ENCODE measurements at regions not wholly inside any gene's neighbourhood (a gene's known extent, or its start where the extent isn't known, plus 50 kb on each side); places are given as distances from the start of the nearest gene placed in this dataset.

DNA sequence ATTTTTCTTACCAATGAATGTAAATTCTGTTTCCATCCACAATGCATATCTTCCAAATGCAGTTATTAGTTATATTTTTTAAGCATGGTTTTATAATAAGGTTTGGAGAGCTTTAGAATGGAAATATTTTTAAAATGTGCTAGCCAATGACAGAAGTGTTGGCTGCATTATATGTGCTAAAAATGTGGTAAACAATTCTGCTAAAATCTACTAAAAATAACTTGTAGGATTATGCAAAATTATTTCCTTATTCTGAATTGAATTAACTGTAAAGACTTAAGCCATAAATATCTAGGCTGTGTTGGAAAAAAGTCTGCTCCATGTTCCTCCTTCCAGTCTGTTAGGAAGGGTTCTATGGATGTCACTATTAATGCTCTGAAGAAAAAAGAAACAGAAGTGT is 503.3 kb downstream of the PRR16 start:
- POLR2A ChIA-PET: no interaction called here
- CTCF ChIA-PET: no interaction called here
- TF ChIP-seq, protein P1, sequence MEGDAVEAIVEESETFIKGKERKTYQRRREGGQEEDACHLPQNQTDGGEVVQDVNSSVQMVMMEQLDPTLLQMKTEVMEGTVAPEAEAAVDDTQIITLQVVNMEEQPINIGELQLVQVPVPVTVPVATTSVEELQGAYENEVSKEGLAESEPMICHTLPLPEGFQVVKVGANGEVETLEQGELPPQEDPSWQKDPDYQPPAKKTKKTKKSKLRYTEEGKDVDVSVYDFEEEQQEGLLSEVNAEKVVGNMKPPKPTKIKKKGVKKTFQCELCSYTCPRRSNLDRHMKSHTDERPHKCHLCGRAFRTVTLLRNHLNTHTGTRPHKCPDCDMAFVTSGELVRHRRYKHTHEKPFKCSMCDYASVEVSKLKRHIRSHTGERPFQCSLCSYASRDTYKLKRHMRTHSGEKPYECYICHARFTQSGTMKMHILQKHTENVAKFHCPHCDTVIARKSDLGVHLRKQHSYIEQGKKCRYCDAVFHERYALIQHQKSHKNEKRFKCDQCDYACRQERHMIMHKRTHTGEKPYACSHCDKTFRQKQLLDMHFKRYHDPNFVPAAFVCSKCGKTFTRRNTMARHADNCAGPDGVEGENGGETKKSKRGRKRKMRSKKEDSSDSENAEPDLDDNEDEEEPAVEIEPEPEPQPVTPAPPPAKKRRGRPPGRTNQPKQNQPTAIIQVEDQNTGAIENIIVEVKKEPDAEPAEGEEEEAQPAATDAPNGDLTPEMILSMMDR (IDR thresholded peaks at IDR 0.05; ENCODE audit: control extremely low read depth, extremely low read depth, low read depth, missing control alignments): no peak
- no peak for DNase-seq (ENCODE audit: extremely low spot score)

DNA sequence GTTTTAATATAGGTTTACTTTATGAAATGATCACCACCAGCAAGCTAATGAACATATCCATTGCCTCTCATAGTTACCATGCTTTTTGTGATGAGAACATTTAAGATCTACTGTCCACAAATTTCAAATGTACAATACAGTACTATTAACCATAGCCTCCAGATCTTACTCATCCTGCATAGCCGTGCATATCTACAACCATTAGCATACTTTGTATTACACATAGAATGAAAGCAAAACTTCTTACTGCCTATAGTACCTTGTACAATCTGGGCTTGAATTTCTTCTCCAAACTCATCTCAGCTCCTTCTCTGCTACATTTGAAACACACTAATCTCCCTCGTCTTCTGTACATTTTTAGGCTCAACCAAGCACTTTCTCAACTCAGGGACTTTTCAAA is 510.6 kb downstream of the PRR16 start:
- no peak for DNase-seq (ENCODE audit: extremely low spot score)
- ChIA-PET CTCF (no interaction called here), POLR2A (no interaction called here)
- TF ChIP-seq, protein P1 (IDR thresholded peaks at IDR 0.05; ENCODE audit: control extremely low read depth, extremely low read depth, low read depth, missing control alignments): no peak

DNA sequence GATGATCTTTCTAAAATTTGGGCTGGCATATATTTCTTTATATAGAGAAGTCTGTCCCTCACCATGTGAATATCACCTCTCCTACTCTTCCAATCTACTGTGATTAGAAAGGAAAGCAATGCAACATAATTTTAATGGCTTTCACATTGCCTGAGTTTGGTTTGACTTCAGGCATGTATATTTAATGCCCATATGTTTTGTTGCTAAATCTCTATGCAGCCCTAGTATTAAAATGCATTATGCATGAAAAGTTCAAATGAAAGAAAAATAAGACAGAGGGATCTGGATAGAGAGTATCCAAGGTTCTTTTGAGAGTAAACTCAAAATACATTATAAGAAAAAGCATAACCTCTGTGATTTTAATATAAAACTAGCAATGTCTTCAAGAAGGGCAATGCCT is 518.3 kb downstream of the PRR16 start:
- POLR2A ChIA-PET: no interaction called here
- no peak for DNase-seq (ENCODE audit: extremely low spot score)
- TF ChIP-seq, protein P1 (IDR thresholded peaks at IDR 0.05; ENCODE audit: control extremely low read depth, extremely low read depth, low read depth, missing control alignments): no peak
- CTCF ChIA-PET: no interaction called here

DNA sequence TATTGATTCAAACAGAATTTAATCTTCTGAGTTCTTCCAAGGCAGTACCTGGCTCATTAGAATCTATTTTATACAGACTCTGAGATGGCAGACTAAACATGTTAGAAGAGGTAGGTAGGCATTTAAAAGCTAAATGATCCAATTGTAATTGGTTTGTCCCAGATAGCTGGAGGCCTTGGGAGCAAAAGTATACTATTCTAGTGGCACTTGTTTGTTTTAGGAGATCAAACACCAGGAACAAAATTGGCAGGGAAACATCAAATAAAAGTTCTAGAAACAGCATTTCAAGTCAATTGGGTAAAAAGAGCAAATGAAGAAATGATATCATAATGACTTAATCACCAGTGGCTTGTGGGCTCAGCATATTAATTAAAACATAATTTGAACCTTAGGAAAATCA is 521.4 kb downstream of the PRR16 start:
- ChIA-PET CTCF (interaction anchor here (0.8 kb wide), 1 partner anchor 15 kb away, joined by 3 read pairs; no protein-coding TSS in a partner anchor), POLR2A (no interaction called here)
- TF ChIP-seq, protein P1 (IDR thresholded peaks at IDR 0.05; ENCODE audit: control extremely low read depth, extremely low read depth, low read depth, missing control alignments): no peak
- DNase-seq (ENCODE audit: extremely low spot score): no peak

DNA sequence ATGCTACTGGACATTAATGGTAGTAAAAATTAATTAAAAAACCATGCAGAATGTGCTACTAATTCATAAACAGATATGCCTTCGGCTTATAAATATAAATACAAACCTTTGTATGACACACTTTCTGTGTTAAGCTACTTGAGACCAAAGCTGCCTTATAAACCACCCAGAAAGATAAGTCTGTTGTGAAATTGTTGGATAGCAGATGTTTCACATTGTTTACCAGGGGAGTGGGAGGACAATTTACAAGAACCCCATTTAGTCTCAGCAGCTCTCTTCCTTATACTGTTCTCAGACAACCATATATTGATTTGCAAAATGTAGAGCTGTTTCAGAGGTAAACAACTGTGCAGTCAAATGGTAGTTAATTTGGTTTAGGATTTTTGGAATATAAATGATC is 524.4 kb downstream of the PRR16 start:
- ChIA-PET CTCF (interaction anchor here (1.2 kb wide), 1 partner anchor 12 kb away, joined by 4 read pairs; no protein-coding TSS in a partner anchor), POLR2A (no interaction called here)
- TF ChIP-seq, protein P1 (IDR thresholded peaks at IDR 0.05; ENCODE audit: control extremely low read depth, extremely low read depth, low read depth, missing control alignments): no peak
- no peak for DNase-seq (ENCODE audit: extremely low spot score)

DNA sequence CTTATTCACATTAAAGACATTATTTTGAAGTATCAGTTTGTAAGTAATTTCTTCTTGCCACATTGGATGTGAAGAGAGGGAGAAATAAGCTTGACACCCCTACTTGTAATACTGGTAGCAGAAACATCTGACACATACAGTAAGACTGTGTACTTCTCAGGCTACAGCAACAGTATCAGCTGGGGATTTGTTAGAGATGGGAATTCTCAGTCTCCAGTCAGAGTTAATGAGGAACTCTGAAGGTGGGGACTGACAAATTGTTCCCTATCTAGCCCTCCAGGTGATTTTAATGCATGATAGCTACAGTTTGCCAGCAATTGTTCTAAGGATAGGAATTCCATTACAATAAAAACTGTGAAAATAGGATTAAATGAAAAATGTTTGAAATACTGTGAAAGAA is 524.8 kb downstream of the PRR16 start:
- DNase-seq (ENCODE audit: extremely low spot score): no peak
- POLR2A ChIA-PET: no interaction called here
- CTCF ChIA-PET: interaction anchor here (1.2 kb wide), 1 partner anchor 12 kb away, joined by 4 read pairs; no protein-coding TSS in a partner anchor
- TF ChIP-seq, protein P1 (IDR thresholded peaks at IDR 0.05; ENCODE audit: control extremely low read depth, extremely low read depth, low read depth, missing control alignments): no peak

DNA sequence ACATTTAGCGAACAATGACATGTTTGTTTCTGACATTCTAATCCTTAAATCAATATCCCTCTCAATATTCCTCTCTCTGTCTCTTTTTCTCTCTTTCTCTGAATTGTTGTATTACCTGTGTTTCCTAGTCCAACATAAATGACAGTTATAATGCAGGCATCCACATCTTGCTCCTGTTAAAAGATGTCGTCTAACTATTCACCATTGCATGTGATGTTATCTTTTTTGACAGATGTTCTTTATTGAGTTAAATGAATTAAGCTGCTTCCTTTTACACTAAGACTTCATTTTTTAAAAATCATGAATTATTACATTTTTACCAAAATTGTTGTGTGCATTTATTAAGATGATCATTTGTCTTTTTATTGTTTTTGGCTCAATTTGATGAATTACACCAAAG is 527.5 kb downstream of the PRR16 start:
- DNase-seq (ENCODE audit: extremely low spot score): no peak
- TF ChIP-seq, protein P1 (IDR thresholded peaks at IDR 0.05; ENCODE audit: control extremely low read depth, extremely low read depth, low read depth, missing control alignments): no peak
- ChIA-PET CTCF (no interaction called here), POLR2A (no interaction called here)

Measured in GM10248 (cell line).